Superior temporal gyrus (tissue), 1 donor: ENCODE measurements at regions not wholly inside any gene's neighbourhood (a gene's known extent, or its start where the extent isn't known, plus 50 kb on each side); places are given as distances from the start of the nearest gene placed in this dataset.

Experiments used
- DNase-seq: peaks from one replicate; pipeline ENCODE4 v3.0.0-alpha.2; 2016; ENCODE audit errors: extremely low spot score

- no peak for DNase-seq
These were observed 116.9 kb downstream of the POLR2M start for GRCh38 chr15:57823325-57823882.

GRCh38 chr15:57824186-57824585, 117.7 kb downstream of the POLR2M start:
- DNase-seq: no peak

DNA sequence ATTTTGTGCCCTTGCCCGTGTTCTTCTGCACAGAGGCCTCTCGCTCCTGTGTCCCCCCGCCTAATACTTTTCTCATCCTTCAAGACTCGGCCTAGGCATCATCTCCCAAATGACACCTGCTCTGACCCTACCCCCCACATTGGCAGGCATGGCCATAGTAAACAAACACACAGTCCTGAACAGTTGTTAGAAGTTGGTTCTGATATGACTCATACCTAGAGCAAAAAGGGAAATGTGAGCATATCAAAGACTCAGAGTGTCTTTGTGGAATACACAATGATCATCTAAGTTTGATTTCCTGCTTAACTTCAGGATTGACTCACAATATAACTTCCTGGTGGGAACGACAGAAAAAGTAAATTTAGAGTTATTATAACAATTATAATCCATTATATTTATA, 120.5 kb downstream of the POLR2M start:
- no peak for DNase-seq

DNA sequence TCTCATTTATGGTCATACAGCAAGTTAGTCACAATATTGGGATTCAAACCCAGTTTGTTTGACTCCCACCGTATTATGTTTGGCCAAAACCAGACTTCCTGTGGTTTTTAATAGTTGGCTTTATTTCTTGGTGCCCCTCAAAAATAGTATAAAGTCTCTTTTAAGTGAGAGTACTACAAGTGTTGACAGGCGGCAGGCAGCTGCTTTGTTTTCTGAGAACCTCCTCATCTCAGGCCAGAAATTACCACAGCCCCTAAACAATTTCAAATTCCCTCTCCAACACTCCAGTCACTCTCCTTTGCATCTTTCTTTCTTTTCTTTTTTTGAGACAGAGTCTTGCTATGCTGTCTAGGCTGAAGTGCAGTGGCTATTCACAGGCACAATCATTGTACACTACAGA, 121.5 kb downstream of the POLR2M start:
- no peak for DNase-seq

GRCh38 chr15:57832183-57832582, 125.7 kb downstream of the POLR2M start:
- no peak for DNase-seq

GRCh38 chr15:57835119-57835518, 128.6 kb downstream of the POLR2M start:
- no peak for DNase-seq

- no peak for DNase-seq
These were observed 142.8 kb downstream of the POLR2M start for GRCh38 chr15:57849317-57849716.

GRCh38 chr15:57854531-57854930, 148.0 kb downstream of the POLR2M start:
- DNase-seq: no peak

GRCh38 chr15:57857871-57858270, 151.4 kb downstream of the POLR2M start:
- no peak for DNase-seq

DNA sequence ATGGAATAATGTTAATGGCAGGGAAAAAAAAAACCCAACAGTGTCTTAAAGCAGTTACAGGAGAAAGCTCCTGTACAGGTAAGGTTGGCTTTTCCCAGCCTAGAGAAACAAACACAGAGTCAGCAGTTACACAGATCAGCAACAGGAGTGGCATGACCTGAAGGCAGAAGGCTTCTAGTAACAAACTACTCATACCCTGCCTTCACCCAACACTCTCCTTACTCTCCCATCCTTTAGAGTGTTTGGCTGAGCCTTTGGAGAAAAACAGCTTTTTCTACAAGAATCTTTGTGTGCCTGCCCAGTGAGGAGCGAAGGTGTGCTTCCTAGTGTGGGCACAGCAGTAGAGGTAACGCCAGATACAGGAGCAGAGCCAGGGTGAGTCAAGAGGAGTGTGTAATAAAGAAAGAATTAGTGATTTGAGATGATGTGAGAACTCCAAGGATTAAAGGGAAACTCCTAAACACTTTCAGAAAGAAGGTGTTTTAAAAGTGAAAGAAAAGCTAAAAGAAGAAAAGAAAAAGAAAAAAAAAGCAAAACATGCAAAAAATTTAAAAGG, 152.7 kb downstream of the POLR2M start:
- DNase-seq: no peak

- peak; percentile 95 for DNase-seq
These were observed 154.6 kb downstream of the POLR2M start for GRCh38 chr15:57861034-57861638.

GRCh38 chr15:57861815-57862586, 155.5 kb downstream of the POLR2M start:
- DNase-seq: no peak

DNA sequence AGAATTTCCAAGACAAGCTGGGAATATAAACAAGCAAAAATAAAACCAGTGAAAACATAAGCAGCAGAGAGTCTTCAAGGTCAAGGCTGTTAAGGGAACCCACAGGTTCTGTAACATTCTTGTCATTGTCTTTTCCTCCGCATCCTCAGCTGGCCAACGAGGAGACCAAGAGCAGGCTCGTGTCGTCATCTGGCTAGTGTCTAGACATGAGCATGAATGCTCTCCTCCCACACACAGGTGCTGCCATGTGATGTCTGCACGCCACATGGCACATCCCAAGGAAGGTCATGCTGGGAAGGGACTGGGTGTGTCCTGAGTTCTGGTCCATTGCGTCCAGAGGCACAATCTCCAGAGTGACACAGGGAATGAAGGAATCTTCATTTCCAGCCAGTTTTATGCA, 156.2 kb downstream of the POLR2M start:
- DNase-seq: no peak

DNA sequence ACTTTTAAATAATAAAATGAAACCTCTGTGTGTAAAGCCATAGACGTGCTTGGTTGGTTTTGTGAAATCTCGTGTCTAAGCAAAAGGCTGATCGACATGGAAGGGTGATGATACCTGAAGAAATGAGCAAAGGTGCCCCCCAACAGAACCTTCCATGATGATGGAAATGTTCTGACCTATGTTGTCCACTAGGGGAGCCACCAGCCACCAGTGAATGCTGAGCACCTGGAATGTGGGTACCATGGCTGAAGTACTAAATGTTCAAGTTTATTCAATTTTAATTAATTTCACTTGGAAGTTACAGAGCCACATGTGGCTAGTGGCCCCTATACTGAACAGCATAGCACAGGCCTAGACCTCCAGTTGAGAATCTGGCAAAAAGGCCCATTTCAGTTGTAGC, 158.8 kb downstream of the POLR2M start:
- no peak for DNase-seq

GRCh38 chr15:57866149-57866736, 159.7 kb downstream of the POLR2M start:
- DNase-seq: no peak

DNA sequence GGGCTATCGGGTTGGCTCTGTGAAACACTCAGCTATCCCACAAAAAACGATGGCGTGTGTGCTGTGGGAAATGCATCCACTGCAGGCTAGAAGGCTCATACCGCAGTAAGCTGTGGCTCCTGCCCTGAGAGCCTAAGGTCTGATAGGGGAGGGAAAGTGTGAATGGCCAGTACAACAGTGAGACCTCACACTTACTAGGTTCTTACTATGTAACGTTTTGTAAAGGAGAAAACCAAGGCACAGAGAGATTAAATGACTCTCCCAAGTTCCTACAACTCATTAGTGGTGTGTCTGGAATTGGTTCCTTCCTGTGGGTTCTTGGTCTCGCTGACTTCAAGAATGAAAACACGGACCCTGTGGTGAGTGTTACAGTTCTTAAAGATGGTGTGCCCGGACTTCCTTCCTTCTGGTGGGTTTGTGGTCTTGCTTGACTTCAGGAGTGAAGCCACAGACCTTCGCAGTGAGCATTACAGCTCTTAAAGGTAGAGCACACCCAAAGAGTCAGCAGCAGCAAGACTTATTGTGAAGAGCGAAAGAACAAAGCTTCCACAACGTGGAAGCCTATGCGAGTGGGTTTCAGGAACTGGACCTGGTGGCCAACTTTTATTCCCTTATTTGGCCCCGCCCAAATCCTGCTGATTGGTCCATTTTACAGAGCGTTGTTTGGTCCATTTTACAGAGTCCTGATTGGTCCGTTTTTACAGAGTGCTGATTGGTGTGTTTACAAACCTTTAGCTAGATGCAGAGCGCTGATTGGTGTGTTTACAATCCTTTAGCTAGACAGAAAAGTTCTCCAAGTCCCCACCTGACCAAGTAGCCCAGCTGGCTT, 161.7 kb downstream of the POLR2M start:
- no peak for DNase-seq

DNA sequence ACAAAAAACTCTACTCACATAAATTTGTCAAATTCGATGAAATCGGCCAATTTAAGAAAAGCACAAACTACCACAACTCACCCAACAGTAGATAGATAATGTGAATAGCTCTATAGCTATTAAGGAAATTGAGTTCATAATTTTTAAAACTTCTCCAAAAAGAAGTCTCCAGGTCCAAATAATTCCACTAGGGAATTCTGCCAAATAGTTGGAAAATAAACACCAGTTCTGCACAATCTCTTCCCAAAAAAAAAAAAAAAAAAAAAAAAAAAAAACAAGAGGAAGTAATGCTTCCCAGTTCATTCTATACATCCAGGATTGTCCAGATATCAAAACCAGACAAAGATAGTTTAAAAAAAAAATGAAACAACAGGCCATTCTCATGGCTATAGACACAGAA, 164.2 kb downstream of the POLR2M start:
- no peak for DNase-seq

GRCh38 chr15:57872281-57873030, 165.9 kb downstream of the POLR2M start:
- DNase-seq: no peak

- DNase-seq: no peak
These were observed 167.2 kb downstream of the POLR2M start for GRCh38 chr15:57873564-57874209.

- no peak for DNase-seq
These were observed 168.8 kb downstream of the POLR2M start for GRCh38 chr15:57875347-57875746.
